Neural progenitor cell (in vitro differentiated cells): ENCODE measurements at regions not wholly inside any gene's neighbourhood (a gene's known extent, or its start where the extent isn't known, plus 50 kb on each side); places are given as distances from the start of the nearest gene placed in this dataset. TPM values are rescaled to one million over a fixed set of nuclear protein-coding genes. Genes with fewer than 3 reads are reported as not detected.

Experiments used
- small RNA-seq: library from RNA; depleted of rRNA; stranded (forward); fragments of <200 nt; gene quantifications from one replicate; pipeline ENCODE3, GENCODE V24; 2015

Small RNA genes in the stretch of these regions (small RNA-seq; reads per million reads assigned to genes)
- gene AC127391.1 = not detected
